H9 (cell line): ENCODE measurements at regions not wholly inside any gene's neighbourhood (a gene's known extent, or its start where the extent isn't known, plus 50 kb on each side); places are given as distances from the start of the nearest gene placed in this dataset.

Source experiments
- DNase-seq: peaks from one replicate; pipeline ENCODE4 v3.0.0-alpha.2; 2017
- H2AFZ ChIP-seq: one replicate; pipeline ENCODE4 v1.6.1; 2013; ENCODE audit warnings: mild to moderate bottlenecking, low read length, control low read depth, moderate library complexity
- H2AK5ac ChIP-seq: 2 replicates; pipeline ENCODE4 v1.6.1; 2013; ENCODE audit warnings: low read length, control low read depth, mixed read lengths; ENCODE audit not compliant: insufficient read length
- H2BK120ac ChIP-seq: one replicate; pipeline ENCODE4 v1.6.1; 2013; ENCODE audit warnings: low read depth, mild to moderate bottlenecking, low read length, control low read depth, inconsistent platforms; ENCODE audit not compliant: poor library complexity, severe bottlenecking
- H2BK12ac ChIP-seq: 2 replicates; pipeline ENCODE4 v1.6.1; 2013; ENCODE audit warnings: low read length, control low read depth, mixed read lengths, low read depth; ENCODE audit not compliant: insufficient read length
- H2BK15ac ChIP-seq: 2 replicates; pipeline ENCODE4 v1.6.1; 2013; ENCODE audit warnings: low read depth, low read length, control low read depth
- H2BK20ac ChIP-seq: one replicate; pipeline ENCODE4 v1.6.1; 2013; ENCODE audit warnings: low read depth, mild to moderate bottlenecking, low read length, control low read depth, inconsistent platforms; ENCODE audit not compliant: poor library complexity, severe bottlenecking
- H2BK5ac ChIP-seq: 2 replicates; pipeline ENCODE4 v1.6.1; 2013; ENCODE audit warnings: low read length, control low read depth, mixed read lengths; ENCODE audit not compliant: insufficient read length
- H3K14ac ChIP-seq: 2 replicates; pipeline ENCODE4 v1.6.1; 2013; ENCODE audit warnings: low read length, control low read depth; ENCODE audit not compliant: insufficient read depth
- H3K18ac ChIP-seq: 2 replicates; pipeline ENCODE4 v1.6.1; 2013; ENCODE audit warnings: low read depth, mild to moderate bottlenecking, mixed read lengths, low read length, control low read depth; ENCODE audit not compliant: insufficient read length
- H3K23ac ChIP-seq: 2 replicates; pipeline ENCODE4 v1.6.1; 2013; ENCODE audit warnings: low read length, control low read depth, mixed read lengths, low read depth; ENCODE audit not compliant: insufficient read length
- H3K23me2 ChIP-seq: 2 replicates; pipeline ENCODE4 v1.6.1; 2013; ENCODE audit warnings: low read depth, mild to moderate bottlenecking, mixed read lengths, low read length, control low read depth; ENCODE audit not compliant: insufficient read length, poor library complexity, severe bottlenecking
- H3K27ac ChIP-seq: 2 replicates; pipeline ENCODE4 v1.5.1; 2013; ENCODE audit warnings: low read length, control low read depth, mixed read lengths, low read depth; ENCODE audit not compliant: insufficient read length
- H3K27me3 ChIP-seq: 2 replicates; pipeline ENCODE4 v1.6.1; 2013; ENCODE audit warnings: low read length, control low read depth, inconsistent platforms; ENCODE audit not compliant: insufficient read depth
- H3K4ac ChIP-seq: 2 replicates; pipeline ENCODE4 v1.6.1; 2013; ENCODE audit warnings: low read depth, mild to moderate bottlenecking, control low read depth, inconsistent platforms, low read length, moderate library complexity
- H3K4me1 ChIP-seq: 2 replicates; pipeline ENCODE4 v1.6.1; 2013; ENCODE audit warnings: low read length, control low read depth, inconsistent platforms; ENCODE audit not compliant: insufficient read depth
- H3K4me2 ChIP-seq: 2 replicates; pipeline ENCODE4 v1.6.1; 2013; ENCODE audit warnings: low read length, control low read depth, mixed read lengths; ENCODE audit not compliant: insufficient read length, insufficient read depth
- H3K56ac ChIP-seq: 2 replicates; pipeline ENCODE4 v1.6.1; 2013; ENCODE audit warnings: low read depth, mild to moderate bottlenecking, mixed read lengths, low read length, control low read depth; ENCODE audit not compliant: insufficient read length
- H3K79me1 ChIP-seq: 2 replicates; pipeline ENCODE4 v1.6.1; 2013; ENCODE audit warnings: low read depth, mild to moderate bottlenecking, moderate library complexity, low read length, control low read depth, inconsistent platforms; ENCODE audit not compliant: insufficient read depth, poor library complexity, severe bottlenecking
- H3K79me2 ChIP-seq: 2 replicates; pipeline ENCODE4 v1.6.1; 2013; ENCODE audit warnings: low read length, control low read depth, inconsistent platforms; ENCODE audit not compliant: insufficient read depth
- H3K9ac ChIP-seq: 2 replicates; pipeline ENCODE4 v1.6.1; 2013; ENCODE audit warnings: low read length, control low read depth, mixed read lengths; ENCODE audit not compliant: insufficient read length; ENCODE audit errors: extremely low read depth
- H3K9me3 ChIP-seq: one replicate; pipeline ENCODE4 v1.6.1; 2013; ENCODE audit warnings: low read depth, low read length, inconsistent platforms; ENCODE audit not compliant: control insufficient read depth
- H3T11ph ChIP-seq: one replicate; pipeline ENCODE4 v1.6.1; 2013; ENCODE audit warnings: mild to moderate bottlenecking, low read length, control low read depth, inconsistent platforms
- H4K20me1 ChIP-seq: one replicate; pipeline ENCODE4 v1.6.1; 2013; ENCODE audit not compliant: control insufficient read depth, insufficient read length, insufficient read depth
- H4K5ac ChIP-seq: 2 replicates; pipeline ENCODE4 v1.6.1; 2013; ENCODE audit warnings: low read depth, mild to moderate bottlenecking, mixed read lengths, low read length, control low read depth; ENCODE audit not compliant: insufficient read length
- H4K8ac ChIP-seq: replicated peaks from 2 replicates; pipeline ENCODE4 v1.6.1; 2013; ENCODE audit warnings: low read length, control low read depth, mixed read lengths, low read depth; ENCODE audit not compliant: insufficient read length
- H4K91ac ChIP-seq: 2 replicates; pipeline ENCODE4 v1.6.1; 2013; ENCODE audit warnings: low read depth, mild to moderate bottlenecking, moderate library complexity, mixed read lengths, low read length, control low read depth; ENCODE audit not compliant: insufficient read length
- H3K27ac Mint-ChIP-seq, 3 experiments: 2 replicates in 2 of 3; 3 replicates in 1 of 3; pipeline ENCODE4 v1.8.0; 2020 to 2021; ENCODE audit warnings: mixed read lengths in 3 of 3, mild to moderate bottlenecking in 1 of 3, moderate library complexity in 1 of 3
- H3K27me3 Mint-ChIP-seq: 2 replicates; pipeline ENCODE4 v1.8.0; 2021; ENCODE audit warnings: low read depth, mild to moderate bottlenecking, moderate library complexity, mixed read lengths
- H3K36me3 Mint-ChIP-seq, 3 experiments: 2 replicates in 2 of 3; 3 replicates in 1 of 3; pipeline ENCODE4 v1.8.0; 2020 to 2021; ENCODE audit warnings: low read depth in 3 of 3, mixed read lengths in 3 of 3; ENCODE audit not compliant: insufficient read depth in 1 of 3
- H3K4me1 Mint-ChIP-seq, 2 experiments: 2 replicates each; pipeline ENCODE4 v1.8.0; 2020; ENCODE audit warnings: mixed read lengths in 2 of 2
- H3K4me3 Mint-ChIP-seq, 2 experiments: 2 replicates in 1 of 2; 3 replicates in 1 of 2; pipeline ENCODE4 v1.8.0; 2020 to 2021; ENCODE audit warnings: mild to moderate bottlenecking in 2 of 2, mixed read lengths in 2 of 2, moderate library complexity in 1 of 2
- H3K9me3 Mint-ChIP-seq, 2 experiments: 2 replicates in 1 of 2; 3 replicates in 1 of 2; pipeline ENCODE4 v1.8.0; 2020; ENCODE audit warnings: mild to moderate bottlenecking in 2 of 2, mixed read lengths in 2 of 2, moderate library complexity in 1 of 2
- CTCF ChIP-seq: fragments of 200-600 bp; sonication (generic); conservative IDR thresholded peaks from 3 replicates; pipeline ENCODE4 v1.8.0; 2021; ENCODE audit warnings: antibody characterized with exemption, mild to moderate bottlenecking
- WGBS: extraction: QIAGEN DNeasy Blood & Tissue Kit; methylation state at CpG from one replicate; pipeline ENCODE4 v1.1.7; 2013; ENCODE audit warnings: missing lambda C conversion rate, low lambda C conversion rate, mixed read lengths; ENCODE audit not compliant: insufficient read length; ENCODE audit errors: extremely low coverage; 5-methylcytosine and 5-hydroxymethylcytosine counted together

DNA sequence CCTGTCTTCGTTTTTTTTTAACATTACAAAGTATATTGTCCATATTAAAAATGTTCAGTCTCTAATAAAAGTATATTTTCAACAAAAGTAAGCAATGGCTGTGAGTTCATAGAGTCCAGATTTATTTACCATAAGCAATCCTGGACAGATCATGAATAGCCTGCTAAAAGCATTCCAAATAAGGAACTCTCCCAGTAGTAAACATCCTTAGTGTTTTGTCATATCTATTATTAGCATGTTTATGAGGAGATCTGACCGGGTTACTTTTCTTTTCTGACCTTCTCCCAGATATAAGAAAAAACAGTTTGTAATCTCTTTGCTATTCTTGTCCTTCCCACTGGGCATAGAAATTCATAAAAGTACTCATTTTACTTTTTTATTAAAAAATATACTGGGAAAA is 403.9 kb upstream of the ANO3 start:
- no peak for DNase-seq
- WGBS, result no CpG with 5 or more reads among the region's 2 CpGs

More for the DNA sequence above, 403.9 kb upstream of the ANO3 start:
- Histone ChIP-seq H3K79me2 (no peaks in the 10 kb centered on the region), H2AFZ (no peak overlapping the region), H3K4ac (no peak overlapping the region), H4K20me1 (no peaks in the 10 kb centered on the region), H3K23ac (no peak overlapping the region), H2BK5ac (no peak overlapping the region), H3K18ac (no peak overlapping the region), H3K79me1 (no peaks in the 10 kb centered on the region), H3K9me3 (peaks cover 7% of the 10 kb centered on the region), H4K8ac (no peak overlapping the region), H3K27me3 (no peaks in the 10 kb centered on the region), H3K27ac (no peak overlapping the region), H4K91ac (no peak overlapping the region), H3K4me2 (no peak overlapping the region), H2BK120ac (no peak overlapping the region), H2AK5ac (no peak overlapping the region), H3K56ac (no peak overlapping the region), H2BK12ac (no peak overlapping the region), H2BK20ac (no peak overlapping the region), H2BK15ac (no peak overlapping the region), H3K9ac (no peak overlapping the region), H3T11ph (no peak overlapping the region), H3K14ac (no peak overlapping the region), H3K23me2 (no peaks in the 10 kb centered on the region), H3K4me1 (no peaks in the 10 kb centered on the region), H4K5ac (no peak overlapping the region)
- H3K9me3 Mint-ChIP-seq, result peaks cover 15 to 18% of the 10 kb centered on the region in 2 experiments
- H3K4me3 Mint-ChIP-seq, result no peak overlapping the region
- peaks cover 7 to 9% of the 10 kb centered on the region in 2 experiments for H3K4me1 Mint-ChIP-seq
- peaks cover 2 to 19% (median 3%) of the 10 kb centered on the region in 3 experiments for H3K36me3 Mint-ChIP-seq
- no peak for TF ChIP-seq CTCF
- no peaks in the 10 kb centered on the region for H3K27me3 Mint-ChIP-seq
- H3K27ac Mint-ChIP-seq, result no peak overlapping the region
